ENCODE measurements at regions not wholly inside any gene's neighbourhood (a gene's known extent, or its start where the extent isn't known, plus 50 kb on each side); places are given as distances from the start of the nearest gene placed in this dataset.
"Not testable (repeated sequence)": the region's sequence is repeated elsewhere in the genome, so short reads cannot be mapped to it uniquely, and the experiment has no call there.

GRCh38 chr1:14420686-14421085 lies 177.8 kb upstream of the KAZN start:
- Mint-ChIP-seq H3K4me3 (no peak overlapping the region), H3K9me3 (no peaks in the 10 kb centered on the region), H3K36me3 (no peaks in the 10 kb centered on the region), H3K4me1 (ENCODE audit: low read depth) (no peaks in the 10 kb centered on the region), H3K27ac (no peak overlapping the region), H3K27me3 (peaks cover 1% of the 10 kb centered on the region)
- no peak for DNase-seq
- ChIA-PET POLR2A (interaction anchor here (0.6 kb wide), 1 partner anchor 76 kb away, joined by 3 read pairs; no protein-coding TSS in a partner anchor), CTCF (no interaction called here)
- intact Hi-C loops (cut with micrococcal nuclease): no loop called here

- no peaks in the 10 kb centered on the region for H3K9me3 Mint-ChIP-seq
- ChIA-PET CTCF (no interaction called here), POLR2A (interaction anchor here (0.6 kb wide), 1 partner anchor 75 kb away, joined by 3 read pairs; no protein-coding TSS in a partner anchor)
- intact Hi-C loops (cut with micrococcal nuclease): no loop called here
- no peaks in the 10 kb centered on the region for H3K4me1 Mint-ChIP-seq (ENCODE audit: low read depth)
- no peaks in the 10 kb centered on the region for H3K27me3 Mint-ChIP-seq
- no peak overlapping the region for H3K4me3 Mint-ChIP-seq
- no peak for DNase-seq
- H3K27ac Mint-ChIP-seq: no peak overlapping the region
- H3K36me3 Mint-ChIP-seq: no peaks in the 10 kb centered on the region
These were observed 177.0 kb upstream of the KAZN start for GRCh38 chr1:14421295-14421976.

DNA sequence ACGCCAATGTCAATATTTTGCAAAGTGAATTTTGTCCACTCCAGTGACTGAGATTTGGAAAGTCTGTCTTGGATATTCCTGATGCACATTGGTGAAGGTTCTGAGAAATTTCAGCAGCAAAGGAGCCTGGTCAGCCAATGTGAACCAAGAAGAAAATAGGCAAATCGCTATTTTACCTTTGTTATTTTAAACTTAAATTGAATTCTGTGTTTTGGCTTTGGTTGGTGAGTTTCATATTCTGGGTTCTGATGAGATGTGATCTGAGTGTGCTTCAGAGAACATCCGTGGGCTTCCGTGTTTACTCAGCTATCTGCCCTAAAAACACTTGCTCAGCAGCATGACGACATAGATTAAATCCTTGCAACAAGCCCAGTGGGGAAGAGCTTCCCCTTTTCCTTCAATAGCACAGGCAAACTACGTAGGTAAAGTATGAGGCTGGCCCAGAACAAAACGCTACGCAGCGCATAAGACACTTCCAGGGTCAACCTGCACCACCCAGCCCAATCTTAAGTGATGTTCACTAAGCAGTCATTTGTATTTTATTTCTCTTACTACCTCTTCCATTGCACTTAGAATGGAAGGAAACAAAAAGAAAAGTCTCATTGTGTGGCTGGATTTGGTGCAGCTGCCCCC lies 176.4 kb upstream of the KAZN start:
- no peak for DNase-seq
- Mint-ChIP-seq H3K4me3 (no peak overlapping the region), H3K9me3 (no peaks in the 10 kb centered on the region), H3K27ac (no peak overlapping the region), H3K36me3 (no peaks in the 10 kb centered on the region), H3K27me3 (no peaks in the 10 kb centered on the region), H3K4me1 (ENCODE audit: low read depth) (no peaks in the 10 kb centered on the region)
- intact Hi-C loops (cut with micrococcal nuclease): no loop called here
- POLR2A ChIA-PET: no interaction called here
- CTCF ChIA-PET: no interaction called here

DNA sequence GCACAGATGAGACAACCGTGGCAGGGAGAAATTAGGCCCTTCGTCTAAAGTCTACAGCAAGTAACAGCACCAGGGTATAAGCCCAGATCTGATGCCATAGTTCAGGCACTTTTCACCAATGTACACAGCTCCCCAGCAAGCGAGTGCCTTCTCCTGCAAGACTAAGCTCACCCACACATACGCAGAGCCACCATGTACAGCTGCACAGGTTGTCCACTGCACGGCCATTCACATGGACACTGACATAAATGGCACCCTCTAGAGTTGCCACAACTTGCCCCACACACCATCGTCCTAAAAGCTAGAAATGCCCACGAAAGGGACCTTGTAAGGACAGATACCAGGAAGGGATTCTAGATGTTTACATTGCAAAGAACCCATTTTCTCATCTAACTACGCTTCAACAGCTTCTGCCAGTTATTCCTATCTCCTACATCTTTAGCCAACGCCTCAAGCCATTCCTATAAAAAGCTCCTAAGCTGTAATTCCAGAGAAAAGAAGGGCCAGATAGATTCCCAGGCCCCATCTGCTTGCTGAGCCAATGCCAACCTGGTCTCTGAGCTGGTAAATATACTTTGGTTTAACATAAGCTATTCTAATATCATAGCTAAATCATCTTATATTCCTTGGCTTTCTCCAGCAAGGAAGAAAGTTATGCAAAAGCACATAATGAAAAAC lies 174.0 kb upstream of the KAZN start:
- intact Hi-C loops (cut with micrococcal nuclease): no loop called here
- Mint-ChIP-seq H3K4me1 (ENCODE audit: low read depth) (no peaks in the 10 kb centered on the region), H3K27me3 (no peaks in the 10 kb centered on the region), H3K36me3 (no peaks in the 10 kb centered on the region), H3K4me3 (no peak overlapping the region), H3K9me3 (peaks cover 3% of the 10 kb centered on the region), H3K27ac (no peak overlapping the region)
- CTCF ChIA-PET: no interaction called here
- DNase-seq: no peak
- POLR2A ChIA-PET: no interaction called here

DNA sequence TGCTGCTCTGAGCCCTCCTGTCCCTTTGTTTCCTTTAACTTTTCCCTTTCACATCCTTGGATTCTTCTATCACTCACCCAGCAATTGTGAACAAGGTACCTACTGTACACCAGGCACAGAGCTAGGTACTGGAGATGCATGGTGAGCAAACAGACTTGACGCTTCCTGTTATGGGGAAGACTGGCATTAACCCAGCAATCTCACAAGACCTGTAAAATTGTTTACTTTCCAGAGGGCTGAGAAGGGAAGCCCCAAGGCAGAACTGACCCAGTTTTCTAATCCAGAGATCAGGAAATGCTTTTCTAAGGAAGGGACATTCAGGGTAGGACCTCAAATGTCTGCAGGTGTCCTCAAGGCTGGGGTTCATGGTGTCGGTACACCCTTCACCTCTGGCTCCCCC lies 171.6 kb upstream of the KAZN start:
- POLR2A ChIA-PET: no interaction called here
- DNase-seq: no peak
- H3K9me3 Mint-ChIP-seq: peaks cover 3% of the 10 kb centered on the region
- H3K4me3 Mint-ChIP-seq: no peak overlapping the region
- CTCF ChIA-PET: no interaction called here
- no peaks in the 10 kb centered on the region for H3K36me3 Mint-ChIP-seq
- intact Hi-C loops (cut with micrococcal nuclease): no loop called here
- no peak overlapping the region for H3K27ac Mint-ChIP-seq
- no peaks in the 10 kb centered on the region for H3K4me1 Mint-ChIP-seq (ENCODE audit: low read depth)
- H3K27me3 Mint-ChIP-seq: peaks cover 1% of the 10 kb centered on the region

GRCh38 chr1:14429577-14429976 lies 168.9 kb upstream of the KAZN start:
- Mint-ChIP-seq H3K4me3 (no peak overlapping the region), H3K4me1 (ENCODE audit: low read depth) (no peaks in the 10 kb centered on the region), H3K27me3 (peaks cover 4% of the 10 kb centered on the region), H3K36me3 (no peaks in the 10 kb centered on the region), H3K27ac (no peak overlapping the region), H3K9me3 (peaks cover 3% of the 10 kb centered on the region)
- no peak for DNase-seq
- ChIA-PET POLR2A (no interaction called here), CTCF (no interaction called here)
- intact Hi-C loops (cut with micrococcal nuclease): no loop called here

GRCh38 chr1:14432728-14433127 lies 165.8 kb upstream of the KAZN start:
- H3K4me3 Mint-ChIP-seq; POLR2A ChIA-PET; H3K4me1 Mint-ChIP-seq (ENCODE audit: low read depth); H3K9me3 Mint-ChIP-seq; H3K27ac Mint-ChIP-seq; CTCF ChIA-PET; DNase-seq; intact Hi-C loops (cut with micrococcal nuclease); H3K36me3 Mint-ChIP-seq; H3K27me3 Mint-ChIP-seq: not testable (repeated sequence)

- ChIA-PET POLR2A (no interaction called here), CTCF (no interaction called here)
These were observed 163.0 kb upstream of the KAZN start for GRCh38 chr1:14435368-14436023.

DNA sequence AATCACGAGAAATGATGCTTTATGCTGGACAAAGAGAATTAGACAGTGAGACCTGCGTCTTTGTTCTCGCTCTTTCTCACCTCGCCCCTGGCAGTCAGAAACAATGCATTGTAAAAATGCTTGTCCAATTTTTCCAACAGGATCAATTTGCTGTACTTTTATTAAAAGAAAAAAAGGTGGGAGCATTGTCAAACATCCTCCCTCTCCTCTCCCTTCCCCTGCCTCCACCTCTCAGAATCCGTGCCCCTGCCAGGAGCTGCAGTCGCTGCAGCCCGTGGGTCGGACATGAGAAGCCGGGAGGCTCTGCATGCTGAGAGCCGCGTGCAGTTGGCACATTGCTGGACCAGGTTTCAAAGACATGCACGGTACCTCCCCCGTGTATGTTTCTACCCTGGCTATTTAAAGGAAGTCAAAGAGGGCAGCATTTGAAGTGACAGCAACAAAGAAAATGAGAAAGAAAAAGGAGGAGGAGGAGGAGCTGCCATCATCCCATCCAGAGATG lies 161.0 kb upstream of the KAZN start:
- POLR2A ChIA-PET: no interaction called here

More at GRCh38 chr1:14435368-14436023, 163.0 kb upstream of the KAZN start:
- intact Hi-C loops (cut with micrococcal nuclease): no loop called here
- no peak overlapping the region for H3K4me3 Mint-ChIP-seq
- H3K27me3 Mint-ChIP-seq: peaks cover 3% of the 10 kb centered on the region
- no peaks in the 10 kb centered on the region for H3K36me3 Mint-ChIP-seq
- H3K4me1 Mint-ChIP-seq (ENCODE audit: low read depth): no peaks in the 10 kb centered on the region
- no peak overlapping the region for H3K27ac Mint-ChIP-seq
- no peak for DNase-seq
- H3K9me3 Mint-ChIP-seq: no peaks in the 10 kb centered on the region

DNA sequence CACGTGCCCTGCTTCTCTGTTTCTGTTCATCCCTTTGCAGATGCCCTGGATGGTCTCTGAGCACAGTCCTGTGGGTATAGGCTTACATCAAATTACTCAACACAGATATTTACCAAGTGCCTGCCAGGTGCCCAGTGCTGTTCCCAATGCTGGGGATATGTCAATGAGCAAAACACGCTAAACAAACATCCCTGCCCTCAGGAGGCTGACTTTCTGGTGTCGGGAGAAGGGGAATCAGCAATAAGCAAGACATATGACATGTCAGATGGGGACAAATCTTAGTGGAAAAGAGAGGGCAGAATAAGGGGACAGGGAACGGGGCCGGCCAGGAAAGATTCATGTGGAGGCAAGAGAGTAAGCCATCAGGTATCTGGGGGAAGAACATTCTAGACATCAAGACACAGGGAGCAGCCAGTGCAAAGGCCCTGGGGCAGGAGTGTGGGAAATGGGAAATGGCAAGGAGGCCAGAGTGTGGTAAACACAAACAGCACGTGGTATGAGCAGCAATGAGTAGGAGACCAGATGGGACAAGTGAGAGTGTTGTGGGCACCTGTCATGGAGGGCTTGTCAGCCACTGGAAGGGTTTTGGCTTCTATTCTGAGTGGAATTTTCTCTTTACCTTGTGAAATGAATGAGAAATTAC lies 160.2 kb upstream of the KAZN start:
- no peaks in the 10 kb centered on the region for H3K4me1 Mint-ChIP-seq (ENCODE audit: low read depth)
- intact Hi-C loops (cut with micrococcal nuclease): no loop called here
- H3K27ac Mint-ChIP-seq: no peak overlapping the region
- H3K9me3 Mint-ChIP-seq: no peaks in the 10 kb centered on the region
- no peak overlapping the region for H3K4me3 Mint-ChIP-seq
- ChIA-PET CTCF (no interaction called here), POLR2A (no interaction called here)
- H3K36me3 Mint-ChIP-seq: no peaks in the 10 kb centered on the region
- no peak for DNase-seq
- H3K27me3 Mint-ChIP-seq: peaks cover 2% of the 10 kb centered on the region

More for the DNA sequence above, 161.0 kb upstream of the KAZN start:
- CTCF ChIA-PET: no interaction called here
- Mint-ChIP-seq H3K4me3 (no peak overlapping the region), H3K27ac (no peak overlapping the region), H3K27me3 (peaks cover 3% of the 10 kb centered on the region), H3K4me1 (ENCODE audit: low read depth) (no peaks in the 10 kb centered on the region), H3K36me3 (no peaks in the 10 kb centered on the region), H3K9me3 (no peaks in the 10 kb centered on the region)
- DNase-seq: no peak
- intact Hi-C loops (cut with micrococcal nuclease): no loop called here

DNA sequence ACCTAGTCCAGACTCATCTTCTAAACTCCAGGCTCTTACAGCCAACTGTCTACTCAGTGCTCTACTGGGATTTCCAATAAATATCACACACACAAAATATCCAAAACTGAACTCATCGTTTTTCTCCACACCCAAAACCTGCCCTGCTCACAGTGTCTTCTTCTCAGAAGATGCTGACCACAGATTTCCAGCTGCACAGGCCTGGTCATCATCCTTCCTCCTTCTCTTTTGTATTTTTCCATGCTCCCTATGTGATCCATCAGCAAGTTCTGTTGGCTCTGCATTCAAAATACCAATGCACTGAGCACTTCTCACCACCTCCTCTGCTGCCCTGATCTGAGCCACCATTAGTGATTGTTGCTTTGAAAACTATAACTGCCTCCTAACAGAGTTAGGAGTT lies 159.5 kb upstream of the KAZN start:
- H3K4me1 Mint-ChIP-seq (ENCODE audit: low read depth): no peaks in the 10 kb centered on the region

DNA sequence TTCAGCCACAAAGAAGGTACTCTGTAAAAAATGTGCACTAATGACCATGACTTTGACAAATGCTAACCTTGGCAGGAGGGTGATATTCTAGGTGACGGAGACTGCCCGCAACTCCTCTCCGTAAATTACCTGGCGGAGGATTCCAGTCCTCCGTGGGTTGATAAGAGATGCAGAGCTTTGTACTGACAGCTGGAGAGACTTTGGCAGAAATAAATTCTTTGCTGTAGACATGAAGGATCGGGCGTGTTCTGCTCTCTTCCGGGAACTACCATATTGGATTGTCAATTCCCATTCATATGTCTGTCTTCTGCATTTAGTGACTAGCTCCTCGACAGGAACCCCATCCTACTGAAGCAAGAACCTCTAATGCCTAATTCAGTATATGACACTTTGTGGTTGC lies 158.3 kb upstream of the KAZN start:
- H3K36me3 Mint-ChIP-seq: no peaks in the 10 kb centered on the region
- H3K27ac Mint-ChIP-seq: no peak overlapping the region
- H3K9me3 Mint-ChIP-seq: no peaks in the 10 kb centered on the region
- no peak overlapping the region for H3K4me3 Mint-ChIP-seq
- ChIA-PET CTCF (no interaction called here), POLR2A (no interaction called here)
- no peak for DNase-seq
- H3K27me3 Mint-ChIP-seq: no peaks in the 10 kb centered on the region
- H3K4me1 Mint-ChIP-seq (ENCODE audit: low read depth): no peaks in the 10 kb centered on the region
- intact Hi-C loops (cut with micrococcal nuclease): no loop called here

More for the DNA sequence above, 159.5 kb upstream of the KAZN start:
- Mint-ChIP-seq H3K36me3 (no peaks in the 10 kb centered on the region), H3K4me3 (no peak overlapping the region), H3K27me3 (no peaks in the 10 kb centered on the region), H3K9me3 (no peaks in the 10 kb centered on the region), H3K27ac (no peak overlapping the region)
- POLR2A ChIA-PET: no interaction called here
- DNase-seq: no peak
- intact Hi-C loops (cut with micrococcal nuclease): no loop called here
- CTCF ChIA-PET: no interaction called here
